ENCODE measurements at regions not wholly inside any gene's neighbourhood (a gene's known extent, or its start where the extent isn't known, plus 50 kb on each side); places are given as distances from the start of the nearest gene placed in this dataset.

- TF ChIP-seq CTCF (IDR thresholded peaks at IDR 0.05; ENCODE audit: insufficient read depth, low read length, poor library complexity, severe bottlenecking) (no peak), EZH2phosphoT487 (conservative IDR thresholded peaks at IDR 0.05; ENCODE audit: low read length) (no peak)
Observed at GRCh38 chr15:91568036-91568435, 285.5 kb upstream of the SLCO3A1 start.

Measured in SU-DHL-6 (cell line).